Effector CD8-positive, alpha-beta T cell (primary cell): ENCODE measurements at regions not wholly inside any gene's neighbourhood (a gene's known extent, or its start where the extent isn't known, plus 50 kb on each side); places are given as distances from the start of the nearest gene placed in this dataset.

ENCODE experiments used
- DNase-seq: peaks from one replicate; lab custom pipeline; 2025; lab: John Stamatoyannopoulos, UW

- no peak for DNase-seq
These were observed 367.6 kb upstream of the MKI67 start for GRCh38 chr10:128493811-128494210.

DNA sequence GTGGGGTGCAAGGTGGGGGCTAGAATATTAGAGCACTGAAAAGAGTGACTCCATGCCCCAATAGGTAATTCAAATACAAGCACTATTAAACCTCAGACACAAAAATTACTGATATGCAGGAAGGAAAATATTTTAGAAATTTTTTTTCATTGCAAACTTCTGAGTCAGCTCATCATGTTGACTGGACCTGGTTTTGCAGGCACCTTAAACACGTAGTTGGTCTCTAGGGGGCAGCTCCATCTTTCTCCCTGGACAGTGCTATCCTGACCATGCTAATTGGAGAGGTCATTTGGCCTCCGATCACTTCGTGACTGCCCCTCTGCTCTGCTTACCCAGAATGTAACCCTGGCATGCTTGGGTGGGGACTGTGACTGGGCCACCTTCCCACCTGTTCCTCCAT lies 368.4 kb upstream of the MKI67 start:
- no peak for DNase-seq

DNA sequence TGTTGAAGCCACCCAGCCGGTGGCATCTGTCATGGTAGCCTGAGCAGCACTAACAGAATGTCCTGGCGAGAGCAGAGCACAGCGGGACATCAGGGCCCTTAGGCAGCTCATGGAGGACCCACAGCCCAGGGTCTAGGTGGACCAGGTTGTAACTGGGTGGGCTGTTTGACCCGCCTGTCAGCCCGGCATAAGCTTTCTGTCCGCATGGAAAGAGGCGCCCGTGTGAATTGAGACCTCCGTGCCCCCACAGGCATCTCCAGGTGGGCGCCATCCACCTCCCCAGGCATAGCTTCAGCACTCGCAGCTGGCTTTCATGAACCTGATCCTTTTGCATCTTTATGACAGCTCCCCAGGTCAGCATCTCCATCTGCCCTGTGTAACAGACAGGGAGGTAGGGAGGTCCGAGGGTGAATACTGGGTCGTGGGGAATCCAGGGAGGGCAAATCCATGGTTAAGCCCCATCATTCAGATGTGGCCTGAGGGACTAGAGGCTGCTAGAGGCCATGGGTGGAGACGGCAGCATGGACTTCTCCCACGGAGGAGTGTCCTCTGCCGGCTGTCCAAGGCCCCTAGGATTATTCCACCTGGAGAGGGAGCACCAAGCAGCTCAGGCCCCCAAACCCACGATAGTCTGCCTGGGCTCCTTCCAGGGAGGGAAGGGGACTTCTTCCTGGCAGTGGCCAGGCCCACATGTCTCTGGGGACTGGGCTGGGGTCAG lies 371.6 kb upstream of the MKI67 start:
- no peak for DNase-seq

DNA sequence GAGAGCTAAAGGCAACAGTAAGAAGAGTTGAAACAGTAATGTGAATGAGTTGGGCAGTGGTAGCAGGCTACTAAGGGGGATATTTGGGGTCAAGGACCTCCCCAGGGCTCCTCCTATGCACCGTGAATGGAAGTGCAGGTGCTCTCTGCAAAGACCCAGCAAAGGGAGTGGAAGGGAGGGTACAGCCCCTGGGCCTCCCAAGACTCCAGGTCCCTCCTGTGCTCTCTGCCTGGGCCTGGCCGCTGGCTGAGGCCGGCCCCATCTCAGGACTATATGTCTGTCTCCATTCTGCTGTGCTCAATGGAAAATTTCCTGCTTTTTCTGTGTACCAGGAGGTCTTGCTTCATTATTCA lies 372.1 kb upstream of the MKI67 start:
- no peak for DNase-seq

- no peak for DNase-seq
These were observed 372.5 kb upstream of the MKI67 start for GRCh38 chr10:128498746-128499145.

GRCh38 chr10:128499486-128499885 lies 373.3 kb upstream of the MKI67 start:
- no peak for DNase-seq

- DNase-seq, result no peak
These were observed 373.7 kb upstream of the MKI67 start for GRCh38 chr10:128499956-128500355.

- DNase-seq, result no peak
These were observed 374.4 kb upstream of the MKI67 start for GRCh38 chr10:128500642-128501041.

GRCh38 chr10:128505346-128505745 lies 379.1 kb upstream of the MKI67 start:
- DNase-seq, result no peak

DNA sequence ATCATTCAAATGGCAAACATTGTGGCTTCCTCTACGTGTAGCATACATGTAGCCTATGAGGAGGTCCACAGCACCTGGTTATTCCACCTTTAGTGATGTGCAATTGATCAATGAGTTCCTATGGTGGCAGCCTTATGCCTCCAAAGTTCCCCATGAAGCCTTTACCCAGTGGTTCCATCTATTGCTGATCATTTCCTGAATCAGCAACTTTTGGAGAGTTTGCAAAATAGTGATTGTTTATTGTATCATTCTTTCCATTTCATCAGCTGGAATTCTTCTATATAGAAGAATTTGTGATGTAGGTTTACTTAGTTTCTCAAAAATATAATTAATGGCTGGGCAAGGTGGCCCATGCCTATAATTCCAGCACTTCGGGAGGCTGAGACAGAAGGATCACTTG lies 380.2 kb upstream of the MKI67 start:
- no peak for DNase-seq

- no peak for DNase-seq
These were observed 380.8 kb upstream of the MKI67 start for GRCh38 chr10:128507066-128507465.

DNA sequence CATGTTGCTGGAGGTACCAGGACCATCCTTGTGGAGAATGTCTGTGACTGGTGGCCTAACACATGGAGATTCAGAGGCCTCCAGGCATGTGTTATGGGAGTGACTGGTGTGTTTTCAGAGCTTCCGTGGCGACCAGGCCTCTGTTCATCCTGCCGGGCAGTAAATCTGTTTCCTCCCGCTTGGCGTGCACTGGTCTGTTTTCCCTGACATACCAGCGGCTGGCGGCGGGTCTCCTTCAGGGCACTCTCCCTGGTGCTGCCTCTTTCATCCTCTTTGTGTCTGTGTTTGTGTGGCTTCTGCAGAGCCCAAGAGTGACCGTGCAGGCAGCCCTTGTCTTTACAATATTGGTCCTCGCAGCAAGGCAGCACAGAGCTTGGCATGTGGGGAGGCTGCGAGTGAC lies 385.1 kb upstream of the MKI67 start:
- no peak for DNase-seq

GRCh38 chr10:128512767-128513166 lies 386.5 kb upstream of the MKI67 start:
- DNase-seq, result no peak

DNA sequence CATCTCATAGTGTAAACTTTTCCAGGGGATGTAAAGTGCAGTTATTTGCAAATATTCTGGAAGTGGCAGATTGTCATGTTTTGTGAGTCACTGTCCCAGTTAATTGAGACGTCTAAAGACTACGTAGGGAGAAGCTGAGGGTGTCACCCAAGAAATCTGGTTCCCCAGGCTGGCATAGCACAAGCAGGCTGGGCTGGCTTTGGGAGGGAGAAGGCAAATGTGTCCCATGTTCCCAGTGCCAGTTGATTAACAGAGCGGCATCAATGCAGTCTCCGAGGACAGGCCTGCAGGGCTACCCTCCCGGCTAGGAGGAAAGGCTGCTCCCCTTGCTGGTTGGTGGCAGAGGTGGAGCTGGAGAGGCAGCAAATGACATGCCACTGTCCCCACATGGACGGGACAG lies 388.3 kb upstream of the MKI67 start:
- no peak for DNase-seq

- no peak for DNase-seq
These were observed 390.0 kb upstream of the MKI67 start for GRCh38 chr10:128516180-128516579.

- no peak for DNase-seq
These were observed 390.9 kb upstream of the MKI67 start for GRCh38 chr10:128517167-128517566.

- no peak for DNase-seq
These were observed 391.8 kb upstream of the MKI67 start for GRCh38 chr10:128518000-128518399.

DNA sequence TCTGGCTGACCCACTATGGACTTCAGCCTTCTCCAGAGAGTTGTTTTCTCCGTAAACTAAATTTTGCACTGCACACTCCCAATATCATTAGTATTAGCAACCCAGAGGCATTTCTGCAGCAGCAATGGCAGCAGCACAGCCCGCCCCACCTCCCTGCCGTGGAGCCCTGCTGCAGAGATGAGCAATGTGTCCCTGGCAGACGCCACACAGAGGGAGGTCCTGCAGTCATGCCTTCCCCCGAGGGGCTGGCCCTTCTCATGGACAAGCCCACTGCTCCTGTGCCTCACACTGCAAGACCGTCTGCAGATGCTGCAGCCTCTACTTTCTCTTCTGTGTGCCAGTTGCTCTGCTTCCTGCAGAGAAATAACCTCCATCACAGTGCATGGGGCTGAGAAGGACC lies 393.4 kb upstream of the MKI67 start:
- no peak for DNase-seq

DNA sequence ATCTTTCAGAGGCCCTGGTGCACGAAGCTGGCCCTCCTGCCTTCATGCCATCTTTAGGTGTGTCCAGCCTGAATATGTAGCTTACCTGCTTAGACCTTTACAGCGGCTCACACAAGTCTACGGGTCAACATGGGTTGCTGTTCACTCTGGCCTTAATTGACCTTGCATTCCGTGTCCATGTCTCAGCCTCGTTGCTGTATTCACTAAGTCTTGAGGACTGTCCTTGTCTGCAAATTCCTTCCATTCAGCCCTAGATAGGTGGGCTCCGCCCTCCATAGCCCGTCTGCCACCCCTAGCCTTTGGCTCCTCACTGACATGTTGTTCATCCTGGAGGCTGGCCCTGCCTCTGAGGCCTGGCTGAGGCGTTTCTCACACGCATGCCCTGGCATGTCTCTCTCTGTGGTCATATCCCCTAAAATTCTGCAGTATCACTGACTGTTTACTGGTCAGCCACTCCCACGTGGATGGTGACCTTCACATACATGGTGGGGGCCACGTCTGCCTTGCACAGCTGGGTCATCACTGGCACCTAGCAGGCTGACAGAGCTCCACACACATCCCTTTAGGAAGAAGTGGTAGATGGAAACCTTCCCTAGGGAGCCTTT lies 394.1 kb upstream of the MKI67 start:
- DNase-seq, result no peak

GRCh38 chr10:128522551-128523308 lies 396.5 kb upstream of the MKI67 start:
- DNase-seq, result no peak

DNA sequence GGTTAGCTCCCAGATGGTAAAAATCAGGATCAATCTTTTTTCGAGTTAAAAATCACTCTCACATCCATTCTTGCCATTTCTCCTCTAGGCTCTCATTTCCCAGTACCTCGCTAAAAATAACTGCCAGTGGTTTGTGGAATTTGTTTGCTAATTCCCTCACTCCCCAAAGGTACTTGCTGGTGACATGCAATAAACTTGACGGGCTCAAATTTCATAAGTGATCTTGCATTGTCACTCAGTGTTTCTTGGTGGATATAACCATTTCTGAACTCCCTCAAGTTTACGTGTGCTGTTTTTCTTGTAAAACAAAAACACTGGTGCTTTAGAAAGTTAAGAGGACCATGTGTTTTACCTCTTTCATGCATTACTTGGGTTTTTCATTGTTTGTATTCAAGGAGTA lies 399.2 kb upstream of the MKI67 start:
- DNase-seq, result no peak

GRCh38 chr10:128525936-128526335 lies 399.7 kb upstream of the MKI67 start:
- DNase-seq, result no peak

- no peak for DNase-seq
These were observed 400.7 kb upstream of the MKI67 start for GRCh38 chr10:128526791-128527375.
